H1 (cell line): ENCODE measurements at regions not wholly inside any gene's neighbourhood (a gene's known extent, or its start where the extent isn't known, plus 50 kb on each side); places are given as distances from the start of the nearest gene placed in this dataset.
A peak's percentile ranks its signal among the peaks of the same experiment; 100 is the strongest.

ENCODE experiments used
- CTCF ChIA-PET: fragments of 300-600 bp; sonication (Branson Sonifier 250); formaldehyde crosslinking; loops from one replicate; lab custom pipeline; 2021; ENCODE audit not compliant: partially characterized antibody; lab: Charles Lee
- POLR2A ChIA-PET: fragments of 300-600 bp; sonication (Branson Sonifier 250); formaldehyde crosslinking; loops from one replicate; lab custom pipeline; 2021; ENCODE audit warnings: inconsistent platforms; ENCODE audit not compliant: partially characterized antibody; lab: Charles Lee
- DNase-seq, 2 experiments: peaks; one replicate each; pipeline versions ENCODE4 v3.0.0 to v3.0.0-alpha.2; 2010 to 2022; ENCODE audit warnings: low spot score in 2 of 2, low read depth in 1 of 2, mixed read lengths in 1 of 2
- FAIRE-seq: peaks from 2 replicates; lab custom pipeline; 2011; peaks lifted over from hg19 to GRCh38; lab: Jason Lieb, UNC
- H2AFZ ChIP-seq: 2 replicates; pipeline ENCODE4 v1.8.1; 2012; ENCODE audit warnings: low read length, inconsistent platforms
- H2AK5ac ChIP-seq: 2 replicates; pipeline ENCODE4 v1.6.1; 2013; ENCODE audit warnings: low read depth, low read length
- H2BK120ac ChIP-seq: replicated peaks from 2 replicates; pipeline ENCODE3; 2013; ENCODE audit warnings: low read depth, low read length, inconsistent platforms
- H2BK12ac ChIP-seq: 2 replicates; pipeline ENCODE4 v1.6.1; 2013; ENCODE audit warnings: low read depth, low read length
- H2BK15ac ChIP-seq: 2 replicates; pipeline ENCODE4 v1.6.1; 2013; ENCODE audit warnings: low read length
- H2BK20ac ChIP-seq: 2 replicates; pipeline ENCODE4 v1.6.1; 2013; ENCODE audit warnings: low read length
- H2BK5ac ChIP-seq: 2 replicates; pipeline ENCODE4 v1.6.1; 2013; ENCODE audit warnings: low read depth, low read length
- H3K14ac ChIP-seq: 2 replicates; pipeline ENCODE4 v1.6.1; 2013; ENCODE audit warnings: inconsistent platforms; ENCODE audit not compliant: insufficient read length
- H3K18ac ChIP-seq: 2 replicates; pipeline ENCODE4 v1.6.1; 2013; ENCODE audit warnings: low read length; ENCODE audit errors: extremely low read depth
- H3K23ac ChIP-seq: 2 replicates; pipeline ENCODE4 v1.6.1; 2013; ENCODE audit warnings: inconsistent platforms; ENCODE audit not compliant: insufficient read length
- H3K23me2 ChIP-seq: 2 replicates; pipeline ENCODE4 v1.6.1; 2013; ENCODE audit warnings: low read depth, low read length
- H3K27ac ChIP-seq: 2 replicates; pipeline ENCODE4 v1.6.1; 2011; ENCODE audit warnings: low read depth, low read length, inconsistent platforms
- H3K27me3 ChIP-seq, 4 experiments: replicated peaks in 1 of 4; 1 replicate in 1 of 4; 2 replicates in 3 of 4; pipeline versions ENCODE4 v1.6.1 to v1.8.1; 2011 to 2013; ENCODE audit warnings: low read length in 3 of 4, mild to moderate bottlenecking in 3 of 4, inconsistent platforms in 2 of 4, mixed read lengths in 2 of 4, moderate library complexity in 1 of 4; ENCODE audit not compliant: control insufficient read depth in 3 of 4, insufficient read depth in 3 of 4; ENCODE audit errors: extremely low read depth in 1 of 4
- H3K36me3 ChIP-seq, 4 experiments: 2 replicates each; pipeline versions ENCODE4 v1.6.1 to v1.8.1; 2011 to 2013; ENCODE audit warnings: mild to moderate bottlenecking in 4 of 4, low read length in 3 of 4, moderate library complexity in 2 of 4, control low read depth in 1 of 4, inconsistent platforms in 1 of 4; ENCODE audit not compliant: insufficient read depth in 4 of 4, control insufficient read depth in 2 of 4
- H3K4ac ChIP-seq: replicated peaks from 2 replicates; pipeline ENCODE3; 2013; ENCODE audit warnings: low read length, low read depth, mixed read lengths, inconsistent platforms; ENCODE audit not compliant: insufficient read length
- H3K4me1 ChIP-seq, 4 experiments: replicated peaks in 1 of 4; 1 replicate in 1 of 4; 2 replicates in 3 of 4; pipeline versions ENCODE4 v1.6.1 to v1.8.1; 2011 to 2013; ENCODE audit warnings: low read length in 3 of 4, inconsistent platforms in 2 of 4, mixed read lengths in 1 of 4; ENCODE audit not compliant: insufficient read depth in 4 of 4, control insufficient read depth in 3 of 4
- H3K4me2 ChIP-seq, 2 experiments: 2 replicates each; pipeline versions ENCODE4 v1.6.1 to v1.8.1; 2011 to 2013; ENCODE audit warnings: low read depth in 2 of 2, low read length in 2 of 2, control low read depth in 1 of 2, inconsistent platforms in 1 of 2, mild to moderate bottlenecking in 1 of 2; ENCODE audit not compliant: insufficient read depth in 1 of 2
- H3K4me3 ChIP-seq, 4 experiments: fragments of 200-600, 300-600 bp in 1 of 4; sonication (generic), shearing (Covaris generic), sonication (Bioruptor Twin) in 1 of 4; 2 replicates each; pipeline versions ENCODE4 v1.5.1 to v1.8.1; 2011 to 2016; ENCODE audit warnings: low read length in 4 of 4, low read depth in 3 of 4, control low read depth in 2 of 4, inconsistent platforms in 2 of 4, mild to moderate bottlenecking in 2 of 4, mixed read lengths in 1 of 4, moderate library complexity in 1 of 4; ENCODE audit not compliant: insufficient read depth in 2 of 4; ENCODE audit errors: extremely low read depth in 1 of 4
- H3K56ac ChIP-seq: replicated peaks from 2 replicates; pipeline ENCODE3; 2013; ENCODE audit warnings: low read depth, mild to moderate bottlenecking, mixed read lengths, low read length, inconsistent platforms; ENCODE audit not compliant: insufficient read length
- H3K79me1 ChIP-seq: 2 replicates; pipeline ENCODE4 v1.6.1; 2013; ENCODE audit warnings: low read depth, low read length, control low read depth
- H3K79me2 ChIP-seq, 2 experiments: 2 replicates each; pipeline versions ENCODE4 v1.6.1 to v1.8.1; 2012 to 2013; ENCODE audit warnings: low read length in 2 of 2, mild to moderate bottlenecking in 2 of 2, inconsistent platforms in 1 of 2; ENCODE audit not compliant: insufficient read depth in 2 of 2, control insufficient read depth in 1 of 2
- H3K9ac ChIP-seq, 4 experiments: replicated peaks in 1 of 4; 1 replicate in 1 of 4; 2 replicates in 3 of 4; pipeline versions ENCODE4 v1.6.1 to v1.8.1; 2011 to 2013; ENCODE audit warnings: low read depth in 3 of 4, low read length in 3 of 4, control low read depth in 2 of 4, mild to moderate bottlenecking in 2 of 4, moderate library complexity in 2 of 4, inconsistent platforms in 1 of 4; ENCODE audit errors: extremely low read depth in 1 of 4
- H3K9me3 ChIP-seq, 2 experiments: 2 replicates each; pipeline versions ENCODE4 v1.6.1 to v1.8.1; 2012 to 2013; ENCODE audit warnings: mild to moderate bottlenecking in 2 of 2, moderate library complexity in 2 of 2, control low read depth in 1 of 2, inconsistent platforms in 1 of 2, low read depth in 1 of 2, low read length in 1 of 2, mixed read lengths in 1 of 2; ENCODE audit not compliant: insufficient read depth in 2 of 2
- H4K20me1 ChIP-seq, 2 experiments: replicated peaks in 1 of 2; 2 replicates each; pipeline versions ENCODE3 to v1.8.1; 2011 to 2013; ENCODE audit warnings: inconsistent platforms in 2 of 2, low read length in 2 of 2, mild to moderate bottlenecking in 1 of 2; ENCODE audit not compliant: insufficient read depth in 2 of 2, control insufficient read depth in 1 of 2
- H4K5ac ChIP-seq: 2 replicates; pipeline ENCODE4 v1.6.1; 2013; ENCODE audit warnings: low read length, low read depth, mixed read lengths, inconsistent platforms; ENCODE audit not compliant: insufficient read length
- H4K8ac ChIP-seq: 2 replicates; pipeline ENCODE4 v1.8.0; 2013; ENCODE audit warnings: mild to moderate bottlenecking, moderate library complexity, low read length, inconsistent platforms; ENCODE audit not compliant: insufficient read depth; ENCODE audit errors: extremely low read depth
- H4K91ac ChIP-seq: replicated peaks from 2 replicates; pipeline ENCODE3; 2013; ENCODE audit warnings: low read length, mixed read lengths, inconsistent platforms; ENCODE audit not compliant: insufficient read length
- CBX8 ChIP-seq: fragments of 300-800, 300-1000 bp; sonication (generic); IDR thresholded peaks from 2 replicates; pipeline ENCODE4 v1.7.1; 2016; ENCODE audit warnings: low read depth, low read length, borderline replicate concordance
- CHD1 ChIP-seq: IDR thresholded peaks from 2 replicates; pipeline ENCODE4 v1.6.1; 2012; ENCODE audit warnings: low read depth, low read length, improper control_type of control experiment
- KDM4A ChIP-seq: IDR thresholded peaks from one replicate; pipeline ENCODE4 v1.7.1; 2012; ENCODE audit warnings: low read depth, mild to moderate bottlenecking, moderate library complexity, low read length, inconsistent platforms; ENCODE audit not compliant: severe bottlenecking
- POLR2AphosphoS5 ChIP-seq: IDR thresholded peaks from 2 replicates; pipeline ENCODE4 v1.6.1; 2011; ENCODE audit warnings: low read depth, low read length
- RFX5 ChIP-seq: IDR thresholded peaks from 2 replicates; pipeline ENCODE4 v1.6.1; 2011; ENCODE audit warnings: low read depth, low read length, improper control_type of control experiment, borderline replicate concordance
- SIRT6 ChIP-seq: IDR thresholded peaks from one replicate; pipeline ENCODE4 v1.7.1; 2012; ENCODE audit warnings: low read length, inconsistent platforms
- WGBS, 2 experiments: shearing (Covaris generic) in 1 of 2; methylation state at CpG; one replicate each; pipeline versions ENCODE4 v1.1.6 to v1.1.7; 2013 to 2015; ENCODE audit warnings: low lambda C conversion rate in 2 of 2, mixed read lengths in 2 of 2, inconsistent platforms in 1 of 2, low coverage in 1 of 2, missing lambda C conversion rate in 1 of 2; ENCODE audit not compliant: insufficient replicate concordance in 2 of 2, insufficient coverage in 1 of 2, insufficient read length in 1 of 2; ENCODE audit errors: extremely low coverage in 1 of 2, missing lambda C conversion rate in 1 of 2; 5-methylcytosine and 5-hydroxymethylcytosine counted together
- TF ChIP-seq, protein P1 (sequence below): IDR thresholded peaks from 2 replicates; pipeline ENCODE4 v1.6.1; 2011; ENCODE audit warnings: low read length, improper control_type of control experiment
- TF ChIP-seq, protein P2 (sequence below), 3 experiments: IDR thresholded peaks; 1 replicate in 2 of 3; 2 replicates in 1 of 3; pipeline versions ENCODE4 v1.5.1 to v1.6.1; 2011; ENCODE audit warnings: low read length in 3 of 3, mild to moderate bottlenecking in 3 of 3, inconsistent platforms in 2 of 3, low read depth in 1 of 3, moderate library complexity in 1 of 3; ENCODE audit not compliant: insufficient read depth in 1 of 3; ENCODE audit errors: control extremely low read depth in 1 of 3
- TF ChIP-seq, protein P3 (sequence below): IDR thresholded peaks from 2 replicates; pipeline ENCODE4 v1.6.1; 2011; ENCODE audit warnings: low read depth, mild to moderate bottlenecking, low read length; ENCODE audit not compliant: insufficient read depth

DNA sequence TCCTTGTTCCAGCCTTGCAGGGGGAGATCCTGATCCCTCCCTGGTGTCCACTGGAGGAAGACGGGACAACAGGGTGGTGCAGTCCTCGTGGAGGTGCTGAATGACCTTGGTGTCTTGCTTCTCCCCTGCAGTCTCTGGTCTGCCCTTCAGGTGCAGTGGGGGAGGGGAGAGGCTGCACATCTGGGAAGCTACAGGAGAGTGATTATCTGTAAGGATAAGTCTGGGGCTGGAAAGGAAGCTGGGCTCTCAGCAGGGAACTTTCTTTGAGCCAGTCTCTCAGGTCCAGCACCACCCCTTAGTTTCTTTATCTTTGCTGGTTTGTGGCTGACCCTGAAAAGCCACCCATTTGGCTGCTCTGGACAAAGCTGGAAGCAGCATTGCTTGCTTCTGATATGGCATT is 275.6 kb downstream of the CCSER2 start:
- peak overlapping the region in 1 of 2 experiments; percentile 61; a peak in 2 of 4 replicates for H3K4me2 ChIP-seq
- 0 out of 2 replicates have a peak overlapping the region, but pooled peaks have one; percentile 65 for H3K18ac ChIP-seq
- CTCF ChIA-PET, result interaction anchor here (0.6 to 12.9 kb wide), 13 partner anchors 8 to 268 kb away, joined by 3 to 140 read pairs (median 3); no protein-coding TSS in a partner anchor
- no peaks in the 10 kb centered on the region for H3K79me2 ChIP-seq
- no peak overlapping the region for H2BK120ac ChIP-seq
- H3K4ac ChIP-seq, result no peak overlapping the region
- TF ChIP-seq SIRT6, result no peak
- TF ChIP-seq CBX8, result no peak
- TF ChIP-seq POLR2AphosphoS5, result no peak
- TF ChIP-seq, protein P1, sequence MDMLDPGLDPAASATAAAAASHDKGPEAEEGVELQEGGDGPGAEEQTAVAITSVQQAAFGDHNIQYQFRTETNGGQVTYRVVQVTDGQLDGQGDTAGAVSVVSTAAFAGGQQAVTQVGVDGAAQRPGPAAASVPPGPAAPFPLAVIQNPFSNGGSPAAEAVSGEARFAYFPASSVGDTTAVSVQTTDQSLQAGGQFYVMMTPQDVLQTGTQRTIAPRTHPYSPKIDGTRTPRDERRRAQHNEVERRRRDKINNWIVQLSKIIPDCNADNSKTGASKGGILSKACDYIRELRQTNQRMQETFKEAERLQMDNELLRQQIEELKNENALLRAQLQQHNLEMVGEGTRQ, result no peak
- no peak for TF ChIP-seq KDM4A
- TF ChIP-seq, protein P2, sequence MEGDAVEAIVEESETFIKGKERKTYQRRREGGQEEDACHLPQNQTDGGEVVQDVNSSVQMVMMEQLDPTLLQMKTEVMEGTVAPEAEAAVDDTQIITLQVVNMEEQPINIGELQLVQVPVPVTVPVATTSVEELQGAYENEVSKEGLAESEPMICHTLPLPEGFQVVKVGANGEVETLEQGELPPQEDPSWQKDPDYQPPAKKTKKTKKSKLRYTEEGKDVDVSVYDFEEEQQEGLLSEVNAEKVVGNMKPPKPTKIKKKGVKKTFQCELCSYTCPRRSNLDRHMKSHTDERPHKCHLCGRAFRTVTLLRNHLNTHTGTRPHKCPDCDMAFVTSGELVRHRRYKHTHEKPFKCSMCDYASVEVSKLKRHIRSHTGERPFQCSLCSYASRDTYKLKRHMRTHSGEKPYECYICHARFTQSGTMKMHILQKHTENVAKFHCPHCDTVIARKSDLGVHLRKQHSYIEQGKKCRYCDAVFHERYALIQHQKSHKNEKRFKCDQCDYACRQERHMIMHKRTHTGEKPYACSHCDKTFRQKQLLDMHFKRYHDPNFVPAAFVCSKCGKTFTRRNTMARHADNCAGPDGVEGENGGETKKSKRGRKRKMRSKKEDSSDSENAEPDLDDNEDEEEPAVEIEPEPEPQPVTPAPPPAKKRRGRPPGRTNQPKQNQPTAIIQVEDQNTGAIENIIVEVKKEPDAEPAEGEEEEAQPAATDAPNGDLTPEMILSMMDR (IDR thresholded peaks at IDR 0.05; ENCODE audit: control extremely low read depth in 1 of 3, insufficient read depth in 1 of 3, low read depth in 1 of 3, low read length in 3 of 3), result no peak
- no peak for TF ChIP-seq RFX5
- TF ChIP-seq, protein P3, sequence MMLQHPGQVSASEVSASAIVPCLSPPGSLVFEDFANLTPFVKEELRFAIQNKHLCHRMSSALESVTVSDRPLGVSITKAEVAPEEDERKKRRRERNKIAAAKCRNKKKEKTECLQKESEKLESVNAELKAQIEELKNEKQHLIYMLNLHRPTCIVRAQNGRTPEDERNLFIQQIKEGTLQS, result no peak
- no peak for TF ChIP-seq CHD1
- TF ChIP-seq, all 59 proteins: peak for 0
- H3K9ac ChIP-seq, result no peak overlapping the region
- H2BK15ac ChIP-seq, result no peak overlapping the region
- WGBS, 2 experiments, result 59% methylated on average over 2 of the region's 2 CpGs; no CpG with 5 or more reads in 1 of the 2 experiments
- no peak for DNase-seq
- H2AK5ac ChIP-seq, result no peak overlapping the region; the same call in 1 of the 2 replicates
- peaks cover 0 to 3% of the 10 kb centered on the region in 2 experiments for H4K20me1 ChIP-seq
- no peaks in the 10 kb centered on the region for H3K79me1 ChIP-seq
- no peak overlapping the region for H3K14ac ChIP-seq
- H4K91ac ChIP-seq, result no peak overlapping the region
- no peak overlapping the region for H2AFZ ChIP-seq
- no peak overlapping the region for H4K5ac ChIP-seq
- H3K27me3 ChIP-seq, result peaks cover 7 to 27% (median 25%) of the 10 kb centered on the region in 4 experiments
- FAIRE-seq, result no peak
- H2BK20ac ChIP-seq, result no peak overlapping the region; the same call in 1 of the 2 replicates
- H3K23ac ChIP-seq, result no peak overlapping the region
- H3K4me3 ChIP-seq, result no peak overlapping the region
- H3K56ac ChIP-seq, result no peak overlapping the region
- H3K27ac ChIP-seq, result no peak overlapping the region
- H3K23me2 ChIP-seq, result peaks cover 9% of the 10 kb centered on the region; the same call in 1 of the 2 replicates
- POLR2A ChIA-PET, result no interaction called here
- no peak overlapping the region for H2BK5ac ChIP-seq
- peaks cover 2 to 7% (median 5%) of the 10 kb centered on the region in 4 experiments; a peak in 5 of 7 replicates for H3K4me1 ChIP-seq
- H4K8ac ChIP-seq, result no peak overlapping the region
- H2BK12ac ChIP-seq, result no peak overlapping the region
- no peaks in the 10 kb centered on the region for H3K9me3 ChIP-seq
- H3K36me3 ChIP-seq, result no peaks in the 10 kb centered on the region
